SK-N-SH (cell line): ENCODE measurements at regions not wholly inside any gene's neighbourhood (a gene's known extent, or its start where the extent isn't known, plus 50 kb on each side); places are given as distances from the start of the nearest gene placed in this dataset.

Experiments
- CTCF ChIA-PET: fragments of 300-600, 350-600 bp; formaldehyde crosslinking; extraction: SDS; loops from one replicate; lab custom pipeline; 2021; lab: Yijun Ruan, JAX
- POLR2A ChIA-PET: fragments of 350-600 bp; sonication (Branson Sonifier 250); formaldehyde crosslinking; extraction: SDS; loops from one replicate; lab custom pipeline; 2020; ENCODE audit warnings: antibody characterized with exemption, inconsistent platforms; lab: Yijun Ruan, JAX
- DNase-seq: peaks from one replicate; pipeline ENCODE4 v3.0.0; 2012
- H2AFZ ChIP-seq: fragments of 200-600 bp; sonication (generic); 2 replicates; pipeline ENCODE4 v1.8.1; 2016; ENCODE audit warnings: antibody characterized with exemption, mild to moderate bottlenecking, low read depth
- H3F3A ChIP-seq: fragments of 200-600 bp; sonication (generic); replicated peaks from 2 replicates; pipeline ENCODE3; 2016; ENCODE audit warnings: antibody characterized with exemption, mild to moderate bottlenecking; ENCODE audit not compliant: insufficient read depth
- H3K27ac ChIP-seq, 2 experiments: fragments of 200-500 bp in 1 of 2; fragments of 200-600 bp in 1 of 2; sonication (Bioruptor generic) in 1 of 2; sonication (generic), shearing (Covaris generic) in 1 of 2; 2 replicates each; pipeline versions ENCODE4 v1.5.1 to v1.6.1; 2014 to 2016; ENCODE audit warnings: low read depth in 2 of 2, inconsistent platforms in 1 of 2, low read length in 1 of 2, mild to moderate bottlenecking in 1 of 2, mixed read lengths in 1 of 2
- H3K27me3 ChIP-seq: fragments of 200-600 bp; sonication (generic), shearing (Covaris generic); 2 replicates; pipeline ENCODE4 v1.6.1; 2016; ENCODE audit warnings: mixed run types; ENCODE audit not compliant: insufficient read depth
- H3K36me3 ChIP-seq, 2 experiments: fragments of 200-500 bp in 1 of 2; fragments of 200-600 bp in 1 of 2; sonication (Bioruptor generic) in 1 of 2; sonication (generic) in 1 of 2; replicated peaks in 1 of 2; 2 replicates each; pipeline versions ENCODE3 to v1.5.1; 2014 to 2016; ENCODE audit warnings: low read length in 1 of 2, mild to moderate bottlenecking in 1 of 2; ENCODE audit not compliant: insufficient read depth in 2 of 2, control insufficient read depth in 1 of 2
- H3K4me1 ChIP-seq, 2 experiments: fragments of 200-500 bp in 1 of 2; fragments of 200-600 bp in 1 of 2; sonication (Bioruptor generic) in 1 of 2; sonication (generic), shearing (Covaris generic) in 1 of 2; 2 replicates each; pipeline versions ENCODE4 v1.5.1 to v1.6.1; 2014 to 2016; ENCODE audit warnings: low read depth in 1 of 2, low read length in 1 of 2, mixed run types in 1 of 2; ENCODE audit not compliant: insufficient read depth in 2 of 2, control insufficient read depth in 1 of 2
- H3K4me2 ChIP-seq: fragments of 200-600 bp; sonication (generic), shearing (Covaris generic); 2 replicates; pipeline ENCODE4 v1.6.1; 2017; ENCODE audit warnings: mixed run types
- H3K4me3 ChIP-seq, 2 experiments: fragments of 200-500 bp in 1 of 2; fragments of 200-600 bp in 1 of 2; sonication (Bioruptor generic) in 1 of 2; sonication (generic), shearing (Covaris generic) in 1 of 2; 2 replicates each; pipeline versions ENCODE4 v1.5.1 to v1.8.1; 2014 to 2016; ENCODE audit warnings: low read depth in 2 of 2, inconsistent platforms in 1 of 2, low read length in 1 of 2, mild to moderate bottlenecking in 1 of 2, mixed read lengths in 1 of 2, moderate library complexity in 1 of 2
- H3K79me2 ChIP-seq: fragments of 200-600 bp; sonication (generic); 2 replicates; pipeline ENCODE4 v1.8.1; 2017; ENCODE audit warnings: mild to moderate bottlenecking; ENCODE audit not compliant: insufficient read depth
- H3K9ac ChIP-seq: fragments of 200-600 bp; sonication (generic); 2 replicates; pipeline ENCODE4 v1.6.1; 2017; ENCODE audit warnings: mixed run types
- H3K9me2 ChIP-seq: fragments of 200-600 bp; sonication (generic); 2 replicates; pipeline ENCODE4 v1.6.1; 2017; ENCODE audit warnings: mixed run types
- H3K9me3 ChIP-seq: fragments of 200-600 bp; sonication (generic); 2 replicates; pipeline ENCODE4 v1.6.1; 2017; ENCODE audit warnings: mixed run types, mild to moderate bottlenecking, moderate library complexity
- H4K20me1 ChIP-seq: fragments of 200-600 bp; sonication (generic); 2 replicates; pipeline ENCODE4 v1.6.1; 2017; ENCODE audit warnings: mild to moderate bottlenecking, mixed run types; ENCODE audit not compliant: insufficient read depth
- EP300 ChIP-seq, 2 experiments: IDR thresholded peaks; 2 replicates each; pipeline versions ENCODE4 v1.4.0 to v1.6.1; 2012; ENCODE audit warnings: borderline replicate concordance in 1 of 2, low read depth in 1 of 2, low read length in 1 of 2
- FOXM1 ChIP-seq: IDR thresholded peaks from 2 replicates; pipeline ENCODE4 v1.4.0; 2012; ENCODE audit warnings: low read depth, mild to moderate bottlenecking
- GATA2 ChIP-seq: sonication (generic); formaldehyde crosslinking; IDR thresholded peaks from 2 replicates; pipeline ENCODE4 v1.5.0; 2020; ENCODE audit warnings: mild to moderate bottlenecking, missing genetic modification reagents
- NFIC ChIP-seq: IDR thresholded peaks from 2 replicates; pipeline ENCODE4 v1.4.0; 2012; ENCODE audit warnings: borderline replicate concordance
- NRF1 ChIP-seq: IDR thresholded peaks from 2 replicates; pipeline ENCODE4 v1.6.1; 2012; ENCODE audit warnings: low read depth, mild to moderate bottlenecking, low read length
- PBX3 ChIP-seq: IDR thresholded peaks from 2 replicates; pipeline ENCODE4; 2012
- RAD21 ChIP-seq: IDR thresholded peaks from 2 replicates; pipeline ENCODE4 v1.6.1; 2012; ENCODE audit warnings: mild to moderate bottlenecking, low read length
- RFX5 ChIP-seq: IDR thresholded peaks from 2 replicates; pipeline ENCODE4 v1.6.1; 2012; ENCODE audit warnings: mild to moderate bottlenecking, improper control_type of control experiment, low read length
- SIN3A ChIP-seq: IDR thresholded peaks from 2 replicates; pipeline ENCODE4 v1.6.1; 2012; ENCODE audit warnings: low read depth, mild to moderate bottlenecking, low read length, moderate library complexity, borderline replicate concordance
- SMC3 ChIP-seq: IDR thresholded peaks from 2 replicates; pipeline ENCODE4 v1.6.1; 2012; ENCODE audit warnings: low read depth, low read length, improper control_type of control experiment
- TAF1 ChIP-seq: IDR thresholded peaks from 2 replicates; pipeline ENCODE4 v1.6.1; 2012; ENCODE audit warnings: low read depth, mild to moderate bottlenecking, low read length, moderate library complexity, borderline replicate concordance
- TCF12 ChIP-seq: IDR thresholded peaks from 2 replicates; pipeline ENCODE4 v1.4.0; 2012
- TEAD4 ChIP-seq: IDR thresholded peaks from 2 replicates; pipeline ENCODE4 v1.4.0; 2012; ENCODE audit warnings: mild to moderate bottlenecking, borderline replicate concordance; ENCODE audit not compliant: insufficient read depth
- USF2 ChIP-seq: fragments of 150-350 bp; IDR thresholded peaks from 2 replicates; pipeline ENCODE4 v1.6.1; 2017; ENCODE audit warnings: antibody characterized with exemption, low read length, low read depth, borderline replicate concordance
- ZBTB33 ChIP-seq: IDR thresholded peaks from 2 replicates; pipeline ENCODE4 v1.4.0; 2012; ENCODE audit warnings: low read depth, borderline replicate concordance
- WGBS: methylation state at CpG from one replicate; pipeline ENCODE4 v1.1.6; 2017; ENCODE audit warnings: low lambda C conversion rate; 5-methylcytosine and 5-hydroxymethylcytosine counted together
- TF ChIP-seq, protein P1 (sequence below): fragments of 200-600 bp; sonication (generic); IDR thresholded peaks from 2 replicates; pipeline ENCODE4 v1.6.1; 2017; ENCODE audit warnings: antibody characterized with exemption, mild to moderate bottlenecking, moderate library complexity

DNA sequence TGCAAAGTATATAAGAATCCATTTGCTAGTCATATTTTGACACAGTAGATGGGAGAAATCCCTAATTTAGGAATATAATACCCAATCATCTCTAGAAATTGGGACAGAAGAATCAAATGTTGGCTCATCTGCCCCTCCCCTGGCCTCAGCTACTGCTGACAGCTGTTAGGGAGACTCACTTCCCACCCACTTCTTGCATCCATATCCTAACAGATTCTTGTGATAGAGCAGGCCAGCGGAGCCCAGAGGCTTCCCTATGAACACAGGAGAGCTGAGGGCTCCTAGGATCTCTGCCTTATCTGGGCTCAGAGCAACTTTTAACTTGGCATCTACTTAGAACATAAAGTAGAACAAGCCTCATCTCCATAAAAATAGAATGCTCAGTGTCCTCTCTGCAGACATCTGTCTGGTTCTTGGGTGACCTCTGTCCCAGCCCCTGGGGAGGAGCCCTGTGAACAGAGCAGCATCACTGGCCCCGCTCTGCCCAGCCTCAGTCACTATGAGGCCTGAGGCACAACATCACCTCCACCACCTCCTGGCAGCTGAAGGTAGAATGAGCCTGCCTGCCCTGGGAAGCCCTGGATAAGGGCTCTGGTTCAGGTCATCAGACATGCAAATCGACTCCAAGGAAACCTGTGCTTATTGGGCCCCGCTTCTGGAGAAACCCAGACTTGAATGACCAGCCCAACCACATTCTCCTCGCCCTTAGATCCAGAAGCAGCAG is 229.7 kb downstream of the ANKRD36B start:
- no peak overlapping the region for H3K4me3 ChIP-seq
- ChIA-PET CTCF (no interaction called here), POLR2A (no interaction called here)
- no peaks in the 10 kb centered on the region for H3K79me2 ChIP-seq
- H3K4me2 ChIP-seq = no peak overlapping the region
- H3F3A ChIP-seq = no peaks in the 10 kb centered on the region
- DNase-seq = no peak
- H4K20me1 ChIP-seq = no peaks in the 10 kb centered on the region
- H3K9ac ChIP-seq = no peak overlapping the region
- H2AFZ ChIP-seq = no peak overlapping the region
- H3K4me1 ChIP-seq = no peaks in the 10 kb centered on the region
- 15% methylated on average over 2 of the region's 5 CpGs for WGBS
- H3K27me3 ChIP-seq = peaks cover 19% of the 10 kb centered on the region; the same call in 1 of the 2 replicates
- no peak overlapping the region for H3K27ac ChIP-seq
- H3K36me3 ChIP-seq = no peaks in the 10 kb centered on the region
- H3K9me2 ChIP-seq = no peaks in the 10 kb centered on the region
- H3K9me3 ChIP-seq = no peaks in the 10 kb centered on the region
- TF ChIP-seq NFIC (no peak), TEAD4 (no peak), NRF1 (no peak)
- TF ChIP-seq, all 33 proteins: peak for 0

GRCh38 chr2:97355887-97356286 is 233.8 kb downstream of the ANKRD36B start:
- Histone ChIP-seq H3K4me2 (no peak overlapping the region), H3K9me3 (no peaks in the 10 kb centered on the region), H3K27ac (no peak overlapping the region), H3K4me1 (no peaks in the 10 kb centered on the region), H2AFZ (no peak overlapping the region), H3K9ac (no peak overlapping the region), H3K9me2 (no peaks in the 10 kb centered on the region), H3K27me3 (peaks cover 19% of the 10 kb centered on the region; the same call in 1 of the 2 replicates), H3K36me3 (no peaks in the 10 kb centered on the region), H4K20me1 (no peaks in the 10 kb centered on the region), H3F3A (no peaks in the 10 kb centered on the region), H3K4me3 (no peak overlapping the region), H3K79me2 (no peaks in the 10 kb centered on the region)
- CTCF ChIA-PET = interaction anchor here (1.4 kb wide), 1 partner anchor 235 kb away, joined by 3 read pairs; no protein-coding TSS in a partner anchor
- 20% methylated on average over 4 of the region's 4 CpGs for WGBS
- DNase-seq = peak; percentile 5
- POLR2A ChIA-PET = no interaction called here
- TF ChIP-seq RAD21 = peak; percentile 46
- TF ChIP-seq TCF12 = no peak
- no peak for TF ChIP-seq RFX5
- TF ChIP-seq EP300 (IDR thresholded peaks at IDR 0.05; ENCODE audit: borderline replicate concordance in 1 of 2, low read depth in 1 of 2, low read length in 1 of 2) = no peak

DNA sequence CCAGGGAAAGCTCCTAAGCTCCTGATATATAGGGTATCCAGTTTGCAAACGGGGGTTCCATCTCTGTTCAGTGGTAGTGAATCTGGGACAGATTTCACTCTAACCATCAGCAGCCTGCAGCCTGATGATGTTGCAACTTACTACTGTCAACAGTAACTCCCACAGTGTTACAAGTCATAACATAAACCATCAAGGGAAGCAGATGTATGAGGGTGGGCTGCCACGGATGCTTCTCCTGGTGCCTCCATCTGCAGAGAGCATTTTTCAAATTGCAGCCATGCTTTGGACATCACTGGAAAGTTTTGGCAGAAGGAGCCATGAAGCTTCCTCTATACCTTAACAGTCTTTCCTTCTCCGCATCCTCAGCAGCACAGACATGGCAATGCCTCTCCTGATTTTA is 234.5 kb downstream of the ANKRD36B start:
- Histone ChIP-seq H3K9me2 (no peaks in the 10 kb centered on the region), H2AFZ (no peak overlapping the region), H3K9ac (no peak overlapping the region), H3K36me3 (no peaks in the 10 kb centered on the region), H3K79me2 (no peaks in the 10 kb centered on the region), H3K4me2 (no peak overlapping the region), H3K4me1 (no peaks in the 10 kb centered on the region), H4K20me1 (no peaks in the 10 kb centered on the region), H3K27ac (no peak overlapping the region), H3K4me3 (no peak overlapping the region), H3K27me3 (peaks cover 19% of the 10 kb centered on the region; the same call in 1 of the 2 replicates), H3F3A (no peaks in the 10 kb centered on the region), H3K9me3 (no peaks in the 10 kb centered on the region)
- ChIA-PET POLR2A (no interaction called here), CTCF (interaction anchor here (1.4 kb wide), 1 partner anchor 236 kb away, joined by 3 read pairs; no protein-coding TSS in a partner anchor)
- DNase-seq = no peak
- WGBS = 33% methylated on average over 3 of the region's 3 CpGs
- no peak for TF ChIP-seq PBX3
- no peak for TF ChIP-seq SMC3
- no peak for TF ChIP-seq GATA2
- TF ChIP-seq USF2 = no peak
- TF ChIP-seq SIN3A = no peak
- no peak for TF ChIP-seq TAF1
- TF ChIP-seq, protein P1, sequence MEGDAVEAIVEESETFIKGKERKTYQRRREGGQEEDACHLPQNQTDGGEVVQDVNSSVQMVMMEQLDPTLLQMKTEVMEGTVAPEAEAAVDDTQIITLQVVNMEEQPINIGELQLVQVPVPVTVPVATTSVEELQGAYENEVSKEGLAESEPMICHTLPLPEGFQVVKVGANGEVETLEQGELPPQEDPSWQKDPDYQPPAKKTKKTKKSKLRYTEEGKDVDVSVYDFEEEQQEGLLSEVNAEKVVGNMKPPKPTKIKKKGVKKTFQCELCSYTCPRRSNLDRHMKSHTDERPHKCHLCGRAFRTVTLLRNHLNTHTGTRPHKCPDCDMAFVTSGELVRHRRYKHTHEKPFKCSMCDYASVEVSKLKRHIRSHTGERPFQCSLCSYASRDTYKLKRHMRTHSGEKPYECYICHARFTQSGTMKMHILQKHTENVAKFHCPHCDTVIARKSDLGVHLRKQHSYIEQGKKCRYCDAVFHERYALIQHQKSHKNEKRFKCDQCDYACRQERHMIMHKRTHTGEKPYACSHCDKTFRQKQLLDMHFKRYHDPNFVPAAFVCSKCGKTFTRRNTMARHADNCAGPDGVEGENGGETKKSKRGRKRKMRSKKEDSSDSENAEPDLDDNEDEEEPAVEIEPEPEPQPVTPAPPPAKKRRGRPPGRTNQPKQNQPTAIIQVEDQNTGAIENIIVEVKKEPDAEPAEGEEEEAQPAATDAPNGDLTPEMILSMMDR = no peak
- TF ChIP-seq ZBTB33 = no peak
- TF ChIP-seq FOXM1 = no peak
